ENCODE measurements at regions not wholly inside any gene's neighbourhood (a gene's known extent, or its start where the extent isn't known, plus 50 kb on each side); places are given as distances from the start of the nearest gene placed in this dataset.

DNA sequence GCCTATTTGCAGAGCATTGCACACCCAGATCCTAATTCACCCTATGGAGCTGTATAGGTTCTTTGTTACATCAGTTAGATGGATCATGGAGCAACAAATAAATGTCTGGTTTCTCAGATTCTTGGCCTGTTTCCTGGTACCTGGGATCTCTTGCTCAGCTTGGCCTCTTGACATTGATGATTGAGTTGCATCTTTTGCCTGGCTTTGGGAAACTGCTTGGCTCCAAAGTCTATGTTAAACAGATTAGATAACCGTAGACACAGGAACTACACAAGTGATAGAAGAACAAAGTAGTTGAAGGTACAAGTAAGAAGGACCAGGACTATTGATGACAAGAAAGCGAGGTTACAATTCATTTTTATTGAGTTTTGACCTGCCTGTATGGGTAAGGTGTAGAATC, 77.3 kb downstream of the TMEM100 start:
- DNase-seq (ENCODE audit: low read depth, low spot score) = no peak
- no peak overlapping the region for H3K27ac Mint-ChIP-seq (ENCODE audit: unreplicated experiment)
- no peaks in the 10 kb centered on the region for H3K36me3 Mint-ChIP-seq (ENCODE audit: low read depth)
- TF ChIP-seq, protein P1, sequence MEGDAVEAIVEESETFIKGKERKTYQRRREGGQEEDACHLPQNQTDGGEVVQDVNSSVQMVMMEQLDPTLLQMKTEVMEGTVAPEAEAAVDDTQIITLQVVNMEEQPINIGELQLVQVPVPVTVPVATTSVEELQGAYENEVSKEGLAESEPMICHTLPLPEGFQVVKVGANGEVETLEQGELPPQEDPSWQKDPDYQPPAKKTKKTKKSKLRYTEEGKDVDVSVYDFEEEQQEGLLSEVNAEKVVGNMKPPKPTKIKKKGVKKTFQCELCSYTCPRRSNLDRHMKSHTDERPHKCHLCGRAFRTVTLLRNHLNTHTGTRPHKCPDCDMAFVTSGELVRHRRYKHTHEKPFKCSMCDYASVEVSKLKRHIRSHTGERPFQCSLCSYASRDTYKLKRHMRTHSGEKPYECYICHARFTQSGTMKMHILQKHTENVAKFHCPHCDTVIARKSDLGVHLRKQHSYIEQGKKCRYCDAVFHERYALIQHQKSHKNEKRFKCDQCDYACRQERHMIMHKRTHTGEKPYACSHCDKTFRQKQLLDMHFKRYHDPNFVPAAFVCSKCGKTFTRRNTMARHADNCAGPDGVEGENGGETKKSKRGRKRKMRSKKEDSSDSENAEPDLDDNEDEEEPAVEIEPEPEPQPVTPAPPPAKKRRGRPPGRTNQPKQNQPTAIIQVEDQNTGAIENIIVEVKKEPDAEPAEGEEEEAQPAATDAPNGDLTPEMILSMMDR (conservative IDR thresholded peaks at IDR 0.05) = no peak
- peaks cover 6% of the 10 kb centered on the region for H3K4me1 Mint-ChIP-seq
- no peak overlapping the region for H3K4me3 Mint-ChIP-seq
- peaks cover 2% of the 10 kb centered on the region for H3K9me3 Mint-ChIP-seq
- no peaks in the 10 kb centered on the region for H3K27me3 Mint-ChIP-seq (ENCODE audit: low read depth)

DNA sequence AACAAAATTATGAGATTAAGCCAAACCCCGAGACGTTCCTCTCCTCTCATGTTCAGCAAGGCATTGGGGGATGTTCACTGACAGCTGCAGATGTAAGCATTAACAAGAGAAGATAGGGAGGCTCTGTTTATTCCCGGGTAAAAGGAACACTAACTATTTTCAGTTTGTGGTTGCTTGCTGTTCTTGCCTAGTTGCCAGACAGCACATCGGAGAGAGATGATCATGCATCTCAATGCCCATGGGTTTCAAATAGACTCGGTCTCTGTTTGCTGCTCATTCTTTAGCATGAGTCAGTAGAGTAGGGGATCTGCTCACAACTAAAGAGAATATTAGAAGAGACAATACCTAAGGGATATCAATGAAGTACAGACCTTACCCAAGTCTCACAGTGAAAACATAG, 78.3 kb downstream of the TMEM100 start:
- Mint-ChIP-seq H3K36me3 (ENCODE audit: low read depth) (no peaks in the 10 kb centered on the region), H3K9me3 (peaks cover 2% of the 10 kb centered on the region), H3K4me1 (peaks cover 6% of the 10 kb centered on the region), H3K27ac (ENCODE audit: unreplicated experiment) (no peak overlapping the region), H3K4me3 (no peak overlapping the region), H3K27me3 (ENCODE audit: low read depth) (no peaks in the 10 kb centered on the region)
- TF ChIP-seq, protein P1 (conservative IDR thresholded peaks at IDR 0.05) = no peak
- no peak for DNase-seq (ENCODE audit: low read depth, low spot score)

DNA sequence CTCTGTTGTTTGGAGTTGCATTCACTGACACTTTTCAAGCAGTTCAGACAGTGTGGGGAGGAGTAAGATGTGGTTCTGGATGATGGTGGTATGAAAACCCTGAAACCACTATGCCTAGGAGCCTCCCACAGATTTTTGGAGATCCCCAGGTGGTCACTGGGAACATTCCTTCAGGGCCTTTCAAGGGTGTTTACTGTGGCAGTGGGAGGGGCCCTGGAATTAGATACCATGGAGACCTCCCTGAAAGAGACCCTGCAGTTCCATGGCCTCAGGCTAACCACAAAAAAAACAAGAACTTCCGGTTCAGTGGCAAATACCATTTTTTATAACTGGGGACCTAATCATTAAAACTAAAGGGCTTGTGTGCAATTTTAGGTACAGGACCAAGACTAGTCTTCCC, 79.9 kb downstream of the TMEM100 start:
- no peaks in the 10 kb centered on the region for H3K27me3 Mint-ChIP-seq (ENCODE audit: low read depth)
- H3K9me3 Mint-ChIP-seq = peaks cover 2% of the 10 kb centered on the region
- H3K4me3 Mint-ChIP-seq = no peak overlapping the region
- no peak overlapping the region for H3K27ac Mint-ChIP-seq (ENCODE audit: unreplicated experiment)
- H3K4me1 Mint-ChIP-seq = peaks cover 2% of the 10 kb centered on the region
- TF ChIP-seq, protein P1 (conservative IDR thresholded peaks at IDR 0.05) = no peak
- H3K36me3 Mint-ChIP-seq (ENCODE audit: low read depth) = no peaks in the 10 kb centered on the region
- no peak for DNase-seq (ENCODE audit: low read depth, low spot score)

DNA sequence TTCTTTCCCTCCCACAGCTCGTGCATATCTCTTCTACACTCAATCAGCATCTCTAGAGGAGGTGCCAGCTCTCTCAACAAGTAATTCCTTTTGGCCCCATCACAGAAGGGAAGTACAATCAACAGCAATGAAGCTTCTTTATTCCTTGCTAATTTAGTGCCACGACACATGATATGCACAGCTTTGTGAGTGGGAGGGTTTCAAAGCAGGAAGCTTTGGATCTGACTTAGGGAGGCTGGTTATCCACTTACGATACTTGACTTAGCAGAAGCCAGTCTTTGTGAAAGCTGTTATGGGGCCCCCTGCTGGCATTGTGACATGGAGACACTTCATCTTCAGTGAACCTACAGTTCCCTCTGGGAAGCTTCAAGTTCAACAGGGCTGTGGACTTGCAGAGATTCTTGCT, 81.0 kb downstream of the TMEM100 start:
- H3K4me1 Mint-ChIP-seq = no peaks in the 10 kb centered on the region
- DNase-seq (ENCODE audit: low read depth, low spot score) = peak; percentile 40
- no peaks in the 10 kb centered on the region for H3K9me3 Mint-ChIP-seq
- H3K36me3 Mint-ChIP-seq (ENCODE audit: low read depth) = no peaks in the 10 kb centered on the region
- no peaks in the 10 kb centered on the region for H3K27me3 Mint-ChIP-seq (ENCODE audit: low read depth)
- H3K27ac Mint-ChIP-seq (ENCODE audit: unreplicated experiment) = no peak overlapping the region
- TF ChIP-seq, protein P1 (conservative IDR thresholded peaks at IDR 0.05) = peak; percentile 57
- H3K4me3 Mint-ChIP-seq = no peak overlapping the region

DNA sequence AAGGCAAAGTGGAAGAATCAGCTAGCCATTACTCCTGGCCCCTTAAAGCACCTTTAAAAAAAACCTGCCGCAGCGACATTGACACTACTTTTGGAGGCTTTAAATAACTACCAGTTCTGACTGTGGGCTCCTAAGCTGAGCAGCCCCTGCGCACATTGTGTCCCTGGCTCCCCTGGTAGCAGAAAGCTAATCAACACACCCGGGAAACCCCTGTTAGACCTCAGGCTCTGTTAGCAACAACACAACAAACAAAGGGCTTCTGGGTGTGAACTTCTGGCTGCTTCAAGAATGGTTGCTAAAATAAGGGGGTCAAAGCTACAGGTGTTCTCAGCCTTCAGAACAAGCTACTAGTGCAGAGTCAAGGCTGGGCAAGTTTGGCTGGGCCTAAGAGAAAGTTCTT, 83.6 kb downstream of the TMEM100 start:
- Mint-ChIP-seq H3K4me3 (no peak overlapping the region), H3K9me3 (no peaks in the 10 kb centered on the region), H3K27ac (ENCODE audit: unreplicated experiment) (no peak overlapping the region), H3K36me3 (ENCODE audit: low read depth) (no peaks in the 10 kb centered on the region), H3K4me1 (no peaks in the 10 kb centered on the region), H3K27me3 (ENCODE audit: low read depth) (no peaks in the 10 kb centered on the region)
- TF ChIP-seq, protein P1 (conservative IDR thresholded peaks at IDR 0.05) = no peak
- no peak for DNase-seq (ENCODE audit: low read depth, low spot score)

Data from neural crest cell (in vitro differentiated cells).